ENCODE measurements at regions not wholly inside any gene's neighbourhood (a gene's known extent, or its start where the extent isn't known, plus 50 kb on each side); places are given as distances from the start of the nearest gene placed in this dataset.

DNA sequence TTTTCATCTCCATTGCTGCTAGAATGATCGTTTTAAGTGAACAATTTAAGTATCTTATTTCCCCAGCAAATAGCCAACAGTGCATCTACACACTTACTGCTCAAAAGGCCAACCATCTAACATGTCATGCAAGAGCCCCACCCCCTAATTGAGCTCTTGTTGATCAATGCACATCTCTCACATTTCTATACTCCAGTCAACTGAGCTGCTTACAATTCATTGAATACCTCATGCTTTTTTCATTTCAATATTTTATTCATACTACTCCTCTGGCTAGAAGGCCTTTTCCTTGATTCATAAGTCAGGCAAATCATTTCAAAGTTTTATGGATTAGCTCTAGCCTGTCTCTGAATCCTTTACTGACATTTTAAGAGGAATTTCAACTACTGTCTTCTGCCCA lies 79.0 kb upstream of the WDR17 start:
- no peak for TF ChIP-seq CTCF (IDR thresholded peaks at IDR 0.05)
- no peak for TF ChIP-seq POLR2A (IDR thresholded peaks at IDR 0.05)
